IMR-90 (cell line): ENCODE measurements at regions not wholly inside any gene's neighbourhood (a gene's known extent, or its start where the extent isn't known, plus 50 kb on each side); places are given as distances from the start of the nearest gene placed in this dataset.

Experiments used
- ATAC-seq: fragments of 200-7000 bp; cut with Tn5 transposase; 2 replicates; pipeline ENCODE4 v1.9.1; 2020; ENCODE audit warnings: low read depth, mild to moderate bottlenecking, moderate library complexity
- BruUV-seq: library from RNA; stranded (reverse); fragments of 400-500 nt; replicated peaks from 2 replicates; lab custom pipeline; 2021; lab: Mats Ljungman, UMichigan
- CTCF ChIA-PET: fragments of 300-600 bp; formaldehyde crosslinking; extraction: SDS; loops from one replicate; lab custom pipeline; 2021; ENCODE audit warnings: antibody characterized with exemption; lab: Yijun Ruan, JAX
- POLR2A ChIA-PET: fragments of 300-600 bp; sonication (Branson Sonifier 250); formaldehyde crosslinking; loops from one replicate; lab custom pipeline; 2022; ENCODE audit warnings: antibody characterized with exemption; ENCODE audit not compliant: unreplicated experiment; lab: Charles Lee
- DNase-seq: peaks from one replicate; pipeline ENCODE4 v3.0.0; 2013
- H2AFZ ChIP-seq: replicated peaks from 2 replicates; pipeline ENCODE3; 2013; ENCODE audit warnings: low read length, mild to moderate bottlenecking; ENCODE audit not compliant: poor library complexity
- H2AK5ac ChIP-seq: 2 replicates; pipeline ENCODE4 v1.6.1; 2013; ENCODE audit warnings: low read depth, low read length, inconsistent platforms
- H2AK9ac ChIP-seq: replicated peaks from 2 replicates; pipeline ENCODE3; 2013; ENCODE audit warnings: mild to moderate bottlenecking, low read depth, low read length, moderate library complexity; ENCODE audit not compliant: poor library complexity
- H2BK120ac ChIP-seq: 2 replicates; pipeline ENCODE4 v1.6.1; 2013; ENCODE audit warnings: low read depth, low read length, inconsistent platforms
- H2BK15ac ChIP-seq: 3 replicates; pipeline ENCODE4 v1.6.1; 2013; ENCODE audit warnings: low read depth, low read length, inconsistent platforms
- H2BK20ac ChIP-seq: 2 replicates; pipeline ENCODE4 v1.6.1; 2013; ENCODE audit warnings: low read depth, mild to moderate bottlenecking, inconsistent platforms, low read length, moderate library complexity
- H2BK5ac ChIP-seq: 2 replicates; pipeline ENCODE4 v1.6.1; 2013; ENCODE audit warnings: mild to moderate bottlenecking, low read depth, low read length, inconsistent platforms; ENCODE audit not compliant: poor library complexity, severe bottlenecking
- H3K14ac ChIP-seq: replicated peaks from 2 replicates; pipeline ENCODE4 v1.6.1; 2013; ENCODE audit warnings: low read depth, low read length, inconsistent platforms
- H3K18ac ChIP-seq: 2 replicates; pipeline ENCODE4 v1.6.1; 2013; ENCODE audit warnings: low read depth, low read length, control low read depth
- H3K23ac ChIP-seq: 2 replicates; pipeline ENCODE4 v1.6.1; 2013; ENCODE audit warnings: low read depth, low read length, inconsistent platforms
- H3K27ac ChIP-seq: 2 replicates; pipeline ENCODE4 v1.5.1; 2013; ENCODE audit warnings: mild to moderate bottlenecking, control low read depth, low read length; ENCODE audit not compliant: insufficient read depth
- H3K27me3 ChIP-seq: 2 replicates; pipeline ENCODE4 v1.6.1; 2013; ENCODE audit warnings: low read length; ENCODE audit not compliant: control insufficient read depth, insufficient read depth
- H3K36me3 ChIP-seq: 2 replicates; pipeline ENCODE4 v1.6.1; 2013; ENCODE audit warnings: low read length, mixed read lengths; ENCODE audit not compliant: control insufficient read depth, insufficient read depth
- H3K4ac ChIP-seq: 2 replicates; pipeline ENCODE4 v1.6.1; 2013; ENCODE audit warnings: low read depth, low read length, inconsistent platforms
- H3K4me1 ChIP-seq: 2 replicates; pipeline ENCODE4 v1.6.1; 2013; ENCODE audit warnings: low read length, mixed read lengths; ENCODE audit not compliant: control insufficient read depth, insufficient read depth
- H3K4me2 ChIP-seq: 2 replicates; pipeline ENCODE4 v1.6.1; 2013; ENCODE audit warnings: low read depth, mild to moderate bottlenecking, control low read depth, low read length, moderate library complexity
- H3K4me3 ChIP-seq: 2 replicates; pipeline ENCODE4 v1.5.1; 2013; ENCODE audit warnings: low read depth, mild to moderate bottlenecking, control low read depth, low read length, moderate library complexity; ENCODE audit not compliant: insufficient read depth
- H3K56ac ChIP-seq: 2 replicates; pipeline ENCODE4 v1.6.1; 2013; ENCODE audit warnings: low read length, inconsistent platforms; ENCODE audit not compliant: insufficient read depth; ENCODE audit errors: extremely low read depth
- H3K79me1 ChIP-seq, 2 experiments: 2 replicates each; pipeline ENCODE4 v1.6.1; 2013; ENCODE audit warnings: low read length in 2 of 2, inconsistent platforms in 1 of 2, low read depth in 1 of 2
- H3K9ac ChIP-seq: 2 replicates; pipeline ENCODE4 v1.6.1; 2013; ENCODE audit warnings: low read depth, low read length, control low read depth
- H3K9me1 ChIP-seq: 2 replicates; pipeline ENCODE4 v1.6.1; 2013; ENCODE audit warnings: low read length, inconsistent platforms; ENCODE audit not compliant: insufficient read depth
- H3K9me3 ChIP-seq: 2 replicates; pipeline ENCODE4 v1.6.1; 2013; ENCODE audit warnings: low read length; ENCODE audit not compliant: control insufficient read depth, insufficient read depth
- H4K20me1 ChIP-seq: 2 replicates; pipeline ENCODE4 v1.6.1; 2013; ENCODE audit warnings: low read length, inconsistent platforms; ENCODE audit not compliant: insufficient read depth
- H4K5ac ChIP-seq: 2 replicates; pipeline ENCODE4 v1.6.1; 2013; ENCODE audit warnings: mild to moderate bottlenecking, low read depth, low read length, control low read depth
- H4K8ac ChIP-seq, 2 experiments: 2 replicates each; pipeline ENCODE4 v1.6.1; 2013; ENCODE audit warnings: low read depth in 2 of 2, low read length in 2 of 2, control low read depth in 1 of 2, inconsistent platforms in 1 of 2
- H4K91ac ChIP-seq: 2 replicates; pipeline ENCODE4 v1.6.1; 2013; ENCODE audit warnings: low read depth, low read length, inconsistent platforms; ENCODE audit not compliant: insufficient read depth
- BHLHE40 ChIP-seq: fragments of 150-350 bp; IDR thresholded peaks from 2 replicates; pipeline ENCODE4 v1.6.1; 2016; ENCODE audit warnings: mild to moderate bottlenecking, low read depth, low read length
- CEBPB ChIP-seq: IDR thresholded peaks from 2 replicates; pipeline ENCODE4 v1.6.1; 2012; ENCODE audit warnings: low read depth, low read length, improper control_type of control experiment
- CHD1 ChIP-seq: IDR thresholded peaks from 2 replicates; pipeline ENCODE4 v1.6.1; 2012; ENCODE audit warnings: low read depth, low read length, improper control_type of control experiment
- MAFK ChIP-seq: IDR thresholded peaks from 2 replicates; pipeline ENCODE4 v1.6.1; 2012; ENCODE audit warnings: low read depth, low read length, improper control_type of control experiment
- MAZ ChIP-seq: IDR thresholded peaks from 2 replicates; pipeline ENCODE4 v1.6.1; 2012; ENCODE audit warnings: low read depth, mild to moderate bottlenecking, low read length, improper control_type of control experiment, moderate library complexity, borderline replicate concordance
- MXI1 ChIP-seq: IDR thresholded peaks from 2 replicates; pipeline ENCODE4 v1.6.1; 2012; ENCODE audit warnings: low read depth, mild to moderate bottlenecking, low read length, moderate library complexity, borderline replicate concordance
- NFE2L2 ChIP-seq: fragments of 150-350 bp; IDR thresholded peaks from 2 replicates; pipeline ENCODE4 v1.6.1; 2016; ENCODE audit warnings: low read depth, mild to moderate bottlenecking, low read length
- POLR2A ChIP-seq: IDR thresholded peaks from 2 replicates; pipeline ENCODE4 v1.6.1; 2012; ENCODE audit warnings: mild to moderate bottlenecking, low read depth, low read length
- RAD21 ChIP-seq: IDR thresholded peaks from 2 replicates; pipeline ENCODE4 v1.6.1; 2012; ENCODE audit warnings: low read length, improper control_type of control experiment
- RFX5 ChIP-seq: IDR thresholded peaks from 2 replicates; pipeline ENCODE4 v1.8.0; 2012; ENCODE audit warnings: low read depth, mild to moderate bottlenecking, low read length, moderate library complexity
- SMC3 ChIP-seq: fragments of 150-350 bp; IDR thresholded peaks from 2 replicates; pipeline ENCODE4 v1.6.1; 2016; ENCODE audit warnings: low read depth, mild to moderate bottlenecking, antibody characterized with exemption, low read length, moderate library complexity
- WGBS, 2 experiments: methylation state at CpG; one replicate each; pipeline versions ENCODE4 v1.1.5 to v1.1.7; 2013; ENCODE audit warnings: missing lambda C conversion rate in 2 of 2; ENCODE audit not compliant: insufficient read length in 1 of 2; ENCODE audit errors: extremely low coverage in 2 of 2; 5-methylcytosine and 5-hydroxymethylcytosine counted together
- dilution Hi-C: fragments of 300-500 bp; cut with HindIII; formaldehyde crosslinking; loops from one replicate; pipeline ENCODE4 v1.14.3; 2018; ENCODE audit warnings: low sequenced_read_pairs; ENCODE audit not compliant: unreplicated experiment
- in situ Hi-C: fragments of 300-500 bp; cut with MboI; formaldehyde crosslinking; loops from 3 replicates; pipeline ENCODE4 v1.14.3; 2019; ENCODE audit warnings: low sequenced_read_pairs, inconsistent platforms, mixed read lengths
- intact Hi-C: fragments of 100-400 bp; cut with micrococcal nuclease; formaldehyde crosslinking; loops from 2 replicates; pipeline ENCODE4 v1.10.0; 2022
- TF ChIP-seq, protein P1 (sequence below): fragments of 150-350 bp; IDR thresholded peaks from 2 replicates; pipeline ENCODE4 v1.6.1; 2016; ENCODE audit warnings: low read depth, mild to moderate bottlenecking, low read length, moderate library complexity, borderline replicate concordance
- TF ChIP-seq, protein P2 (sequence below): fragments of 150-350 bp; IDR thresholded peaks from 2 replicates; pipeline ENCODE4 v1.6.1; 2017; ENCODE audit warnings: mild to moderate bottlenecking, antibody characterized with exemption, low read length, low read depth
- TF ChIP-seq, protein P3 (sequence below): conservative IDR thresholded peaks from 2 replicates; pipeline ENCODE4 v1.5.1; 2012; ENCODE audit warnings: mild to moderate bottlenecking, low read depth, low read length, improper control_type of control experiment

DNA sequence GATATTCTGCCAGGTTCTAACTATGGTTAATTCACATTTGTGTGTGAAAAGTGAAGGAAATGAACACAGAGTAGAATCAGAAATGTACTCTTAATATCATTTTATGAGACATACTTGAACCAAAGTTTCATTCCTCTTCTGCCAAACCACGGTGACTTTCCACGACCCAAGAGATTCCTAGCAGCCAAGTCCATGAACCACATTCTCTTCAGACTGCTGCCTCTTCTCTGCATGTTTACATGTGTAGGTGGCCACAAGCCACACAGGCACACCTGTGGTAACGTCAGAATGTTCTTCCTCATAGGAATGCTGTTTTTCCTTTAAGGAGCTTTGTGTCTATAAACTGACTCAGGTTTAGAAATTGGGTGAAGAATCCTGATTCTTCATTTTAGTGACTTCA, 1411.2 kb downstream of the RAPGEF2 start:
- Histone ChIP-seq H2AK9ac (no peak overlapping the region), H3K23ac (no peak overlapping the region), H4K20me1 (no peaks in the 10 kb centered on the region), H3K4me3 (no peak overlapping the region), H4K5ac (no peak overlapping the region), H3K4me2 (no peak overlapping the region), H3K14ac (no peak overlapping the region), H3K79me1 (no peaks in the 10 kb centered on the region), H3K27ac (no peak overlapping the region), H2BK20ac (no peak overlapping the region), H3K9me1 (no peaks in the 10 kb centered on the region), H4K91ac (no peak overlapping the region), H2AFZ (no peak overlapping the region), H3K18ac (no peak overlapping the region), H2BK15ac (no peak overlapping the region), H3K9ac (no peak overlapping the region), H3K9me3 (peaks cover 2% of the 10 kb centered on the region; the same call in 1 of the 2 replicates), H3K4ac (no peak overlapping the region), H2BK120ac (no peak overlapping the region), H3K56ac (no peak overlapping the region), H2BK5ac (no peak overlapping the region), H4K8ac (no peak overlapping the region), H2AK5ac (no peak overlapping the region), H3K27me3 (no peaks in the 10 kb centered on the region), H3K4me1 (no peaks in the 10 kb centered on the region), H3K36me3 (no peaks in the 10 kb centered on the region)
- TF ChIP-seq CEBPB: no peak
- TF ChIP-seq, protein P1, sequence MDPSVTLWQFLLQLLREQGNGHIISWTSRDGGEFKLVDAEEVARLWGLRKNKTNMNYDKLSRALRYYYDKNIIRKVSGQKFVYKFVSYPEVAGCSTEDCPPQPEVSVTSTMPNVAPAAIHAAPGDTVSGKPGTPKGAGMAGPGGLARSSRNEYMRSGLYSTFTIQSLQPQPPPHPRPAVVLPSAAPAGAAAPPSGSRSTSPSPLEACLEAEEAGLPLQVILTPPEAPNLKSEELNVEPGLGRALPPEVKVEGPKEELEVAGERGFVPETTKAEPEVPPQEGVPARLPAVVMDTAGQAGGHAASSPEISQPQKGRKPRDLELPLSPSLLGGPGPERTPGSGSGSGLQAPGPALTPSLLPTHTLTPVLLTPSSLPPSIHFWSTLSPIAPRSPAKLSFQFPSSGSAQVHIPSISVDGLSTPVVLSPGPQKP: no peak
- no peak for TF ChIP-seq RFX5
- TF ChIP-seq CHD1: no peak
- TF ChIP-seq MAZ: no peak
- TF ChIP-seq MAFK: no peak
- TF ChIP-seq BHLHE40: no peak
- TF ChIP-seq SMC3: no peak
- no peak for TF ChIP-seq NFE2L2
- TF ChIP-seq MXI1: no peak
- no peak for TF ChIP-seq RAD21
- TF ChIP-seq POLR2A: no peak
- TF ChIP-seq, protein P2, sequence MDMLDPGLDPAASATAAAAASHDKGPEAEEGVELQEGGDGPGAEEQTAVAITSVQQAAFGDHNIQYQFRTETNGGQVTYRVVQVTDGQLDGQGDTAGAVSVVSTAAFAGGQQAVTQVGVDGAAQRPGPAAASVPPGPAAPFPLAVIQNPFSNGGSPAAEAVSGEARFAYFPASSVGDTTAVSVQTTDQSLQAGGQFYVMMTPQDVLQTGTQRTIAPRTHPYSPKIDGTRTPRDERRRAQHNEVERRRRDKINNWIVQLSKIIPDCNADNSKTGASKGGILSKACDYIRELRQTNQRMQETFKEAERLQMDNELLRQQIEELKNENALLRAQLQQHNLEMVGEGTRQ: no peak
- TF ChIP-seq, protein P3, sequence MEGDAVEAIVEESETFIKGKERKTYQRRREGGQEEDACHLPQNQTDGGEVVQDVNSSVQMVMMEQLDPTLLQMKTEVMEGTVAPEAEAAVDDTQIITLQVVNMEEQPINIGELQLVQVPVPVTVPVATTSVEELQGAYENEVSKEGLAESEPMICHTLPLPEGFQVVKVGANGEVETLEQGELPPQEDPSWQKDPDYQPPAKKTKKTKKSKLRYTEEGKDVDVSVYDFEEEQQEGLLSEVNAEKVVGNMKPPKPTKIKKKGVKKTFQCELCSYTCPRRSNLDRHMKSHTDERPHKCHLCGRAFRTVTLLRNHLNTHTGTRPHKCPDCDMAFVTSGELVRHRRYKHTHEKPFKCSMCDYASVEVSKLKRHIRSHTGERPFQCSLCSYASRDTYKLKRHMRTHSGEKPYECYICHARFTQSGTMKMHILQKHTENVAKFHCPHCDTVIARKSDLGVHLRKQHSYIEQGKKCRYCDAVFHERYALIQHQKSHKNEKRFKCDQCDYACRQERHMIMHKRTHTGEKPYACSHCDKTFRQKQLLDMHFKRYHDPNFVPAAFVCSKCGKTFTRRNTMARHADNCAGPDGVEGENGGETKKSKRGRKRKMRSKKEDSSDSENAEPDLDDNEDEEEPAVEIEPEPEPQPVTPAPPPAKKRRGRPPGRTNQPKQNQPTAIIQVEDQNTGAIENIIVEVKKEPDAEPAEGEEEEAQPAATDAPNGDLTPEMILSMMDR: no peak
- dilution Hi-C loops (no loop called here), in situ Hi-C loops (no loop called here), intact Hi-C loops (no loop called here)
- POLR2A ChIA-PET: no interaction called here
- BruUV-seq: no TSS peak
- 36% methylated on average over 2 of the region's 3 CpGs; no CpG with 5 or more reads in 1 of the 2 experiments for WGBS, 2 experiments
- CTCF ChIA-PET: no interaction called here
- ATAC-seq: no peak
- DNase-seq: no peak
